H1 (cell line): ENCODE measurements at regions not wholly inside any gene's neighbourhood (a gene's known extent, or its start where the extent isn't known, plus 50 kb on each side); places are given as distances from the start of the nearest gene placed in this dataset.

Experiments used
- CTCF ChIA-PET: fragments of 300-600 bp; sonication (Branson Sonifier 250); formaldehyde crosslinking; loops from one replicate; lab custom pipeline; 2021; ENCODE audit not compliant: partially characterized antibody; lab: Charles Lee
- POLR2A ChIA-PET: fragments of 300-600 bp; sonication (Branson Sonifier 250); formaldehyde crosslinking; loops from one replicate; lab custom pipeline; 2021; ENCODE audit warnings: inconsistent platforms; ENCODE audit not compliant: partially characterized antibody; lab: Charles Lee
- DNase-seq, 2 experiments: peaks; one replicate each; pipeline versions ENCODE4 v3.0.0 to v3.0.0-alpha.2; 2010 to 2022; ENCODE audit warnings: low spot score in 2 of 2, low read depth in 1 of 2, mixed read lengths in 1 of 2
- FAIRE-seq: peaks from 2 replicates; lab custom pipeline; 2011; peaks lifted over from hg19 to GRCh38; lab: Jason Lieb, UNC
- H2AFZ ChIP-seq: 2 replicates; pipeline ENCODE4 v1.8.1; 2012; ENCODE audit warnings: low read length, inconsistent platforms
- H2AK5ac ChIP-seq: 2 replicates; pipeline ENCODE4 v1.6.1; 2013; ENCODE audit warnings: low read depth, low read length
- H2BK120ac ChIP-seq: replicated peaks from 2 replicates; pipeline ENCODE3; 2013; ENCODE audit warnings: low read depth, low read length, inconsistent platforms
- H2BK12ac ChIP-seq: 2 replicates; pipeline ENCODE4 v1.6.1; 2013; ENCODE audit warnings: low read depth, low read length
- H2BK15ac ChIP-seq: 2 replicates; pipeline ENCODE4 v1.6.1; 2013; ENCODE audit warnings: low read length
- H2BK20ac ChIP-seq: 2 replicates; pipeline ENCODE4 v1.6.1; 2013; ENCODE audit warnings: low read length
- H2BK5ac ChIP-seq: 2 replicates; pipeline ENCODE4 v1.6.1; 2013; ENCODE audit warnings: low read depth, low read length
- H3K14ac ChIP-seq: 2 replicates; pipeline ENCODE4 v1.6.1; 2013; ENCODE audit warnings: inconsistent platforms; ENCODE audit not compliant: insufficient read length
- H3K18ac ChIP-seq: 2 replicates; pipeline ENCODE4 v1.6.1; 2013; ENCODE audit warnings: low read length; ENCODE audit errors: extremely low read depth
- H3K23ac ChIP-seq: 2 replicates; pipeline ENCODE4 v1.6.1; 2013; ENCODE audit warnings: inconsistent platforms; ENCODE audit not compliant: insufficient read length
- H3K23me2 ChIP-seq: 2 replicates; pipeline ENCODE4 v1.6.1; 2013; ENCODE audit warnings: low read depth, low read length
- H3K27ac ChIP-seq: 2 replicates; pipeline ENCODE4 v1.6.1; 2011; ENCODE audit warnings: low read depth, low read length, inconsistent platforms
- H3K27me3 ChIP-seq, 4 experiments: replicated peaks in 1 of 4; 1 replicate in 1 of 4; 2 replicates in 3 of 4; pipeline versions ENCODE4 v1.6.1 to v1.8.1; 2011 to 2013; ENCODE audit warnings: low read length in 3 of 4, mild to moderate bottlenecking in 3 of 4, inconsistent platforms in 2 of 4, mixed read lengths in 2 of 4, moderate library complexity in 1 of 4; ENCODE audit not compliant: control insufficient read depth in 3 of 4, insufficient read depth in 3 of 4; ENCODE audit errors: extremely low read depth in 1 of 4
- H3K36me3 ChIP-seq, 4 experiments: 2 replicates each; pipeline versions ENCODE4 v1.6.1 to v1.8.1; 2011 to 2013; ENCODE audit warnings: mild to moderate bottlenecking in 4 of 4, low read length in 3 of 4, moderate library complexity in 2 of 4, control low read depth in 1 of 4, inconsistent platforms in 1 of 4; ENCODE audit not compliant: insufficient read depth in 4 of 4, control insufficient read depth in 2 of 4
- H3K4ac ChIP-seq: replicated peaks from 2 replicates; pipeline ENCODE3; 2013; ENCODE audit warnings: low read length, low read depth, mixed read lengths, inconsistent platforms; ENCODE audit not compliant: insufficient read length
- H3K4me1 ChIP-seq, 4 experiments: replicated peaks in 1 of 4; 1 replicate in 1 of 4; 2 replicates in 3 of 4; pipeline versions ENCODE4 v1.6.1 to v1.8.1; 2011 to 2013; ENCODE audit warnings: low read length in 3 of 4, inconsistent platforms in 2 of 4, mixed read lengths in 1 of 4; ENCODE audit not compliant: insufficient read depth in 4 of 4, control insufficient read depth in 3 of 4
- H3K4me2 ChIP-seq, 2 experiments: 2 replicates each; pipeline versions ENCODE4 v1.6.1 to v1.8.1; 2011 to 2013; ENCODE audit warnings: low read depth in 2 of 2, low read length in 2 of 2, control low read depth in 1 of 2, inconsistent platforms in 1 of 2, mild to moderate bottlenecking in 1 of 2; ENCODE audit not compliant: insufficient read depth in 1 of 2
- H3K4me3 ChIP-seq, 4 experiments: fragments of 200-600, 300-600 bp in 1 of 4; sonication (generic), shearing (Covaris generic), sonication (Bioruptor Twin) in 1 of 4; 2 replicates each; pipeline versions ENCODE4 v1.5.1 to v1.8.1; 2011 to 2016; ENCODE audit warnings: low read length in 4 of 4, low read depth in 3 of 4, control low read depth in 2 of 4, inconsistent platforms in 2 of 4, mild to moderate bottlenecking in 2 of 4, mixed read lengths in 1 of 4, moderate library complexity in 1 of 4; ENCODE audit not compliant: insufficient read depth in 2 of 4; ENCODE audit errors: extremely low read depth in 1 of 4
- H3K56ac ChIP-seq: replicated peaks from 2 replicates; pipeline ENCODE3; 2013; ENCODE audit warnings: low read depth, mild to moderate bottlenecking, mixed read lengths, low read length, inconsistent platforms; ENCODE audit not compliant: insufficient read length
- H3K79me1 ChIP-seq: 2 replicates; pipeline ENCODE4 v1.6.1; 2013; ENCODE audit warnings: low read depth, low read length, control low read depth
- H3K79me2 ChIP-seq, 2 experiments: 2 replicates each; pipeline versions ENCODE4 v1.6.1 to v1.8.1; 2012 to 2013; ENCODE audit warnings: low read length in 2 of 2, mild to moderate bottlenecking in 2 of 2, inconsistent platforms in 1 of 2; ENCODE audit not compliant: insufficient read depth in 2 of 2, control insufficient read depth in 1 of 2
- H3K9ac ChIP-seq, 4 experiments: replicated peaks in 1 of 4; 1 replicate in 1 of 4; 2 replicates in 3 of 4; pipeline versions ENCODE4 v1.6.1 to v1.8.1; 2011 to 2013; ENCODE audit warnings: low read depth in 3 of 4, low read length in 3 of 4, control low read depth in 2 of 4, mild to moderate bottlenecking in 2 of 4, moderate library complexity in 2 of 4, inconsistent platforms in 1 of 4; ENCODE audit errors: extremely low read depth in 1 of 4
- H3K9me3 ChIP-seq, 2 experiments: 2 replicates each; pipeline versions ENCODE4 v1.6.1 to v1.8.1; 2012 to 2013; ENCODE audit warnings: mild to moderate bottlenecking in 2 of 2, moderate library complexity in 2 of 2, control low read depth in 1 of 2, inconsistent platforms in 1 of 2, low read depth in 1 of 2, low read length in 1 of 2, mixed read lengths in 1 of 2; ENCODE audit not compliant: insufficient read depth in 2 of 2
- H4K20me1 ChIP-seq, 2 experiments: replicated peaks in 1 of 2; 2 replicates each; pipeline versions ENCODE3 to v1.8.1; 2011 to 2013; ENCODE audit warnings: inconsistent platforms in 2 of 2, low read length in 2 of 2, mild to moderate bottlenecking in 1 of 2; ENCODE audit not compliant: insufficient read depth in 2 of 2, control insufficient read depth in 1 of 2
- H4K5ac ChIP-seq: 2 replicates; pipeline ENCODE4 v1.6.1; 2013; ENCODE audit warnings: low read length, low read depth, mixed read lengths, inconsistent platforms; ENCODE audit not compliant: insufficient read length
- H4K8ac ChIP-seq: 2 replicates; pipeline ENCODE4 v1.8.0; 2013; ENCODE audit warnings: mild to moderate bottlenecking, moderate library complexity, low read length, inconsistent platforms; ENCODE audit not compliant: insufficient read depth; ENCODE audit errors: extremely low read depth
- H4K91ac ChIP-seq: replicated peaks from 2 replicates; pipeline ENCODE3; 2013; ENCODE audit warnings: low read length, mixed read lengths, inconsistent platforms; ENCODE audit not compliant: insufficient read length
- ATF2 ChIP-seq: IDR thresholded peaks from 2 replicates; pipeline ENCODE4 v1.6.1; 2012; ENCODE audit warnings: low read length, inconsistent platforms
- HDAC6 ChIP-seq: IDR thresholded peaks from one replicate; pipeline ENCODE4 v1.7.1; 2012; ENCODE audit warnings: low read depth, mild to moderate bottlenecking, inconsistent platforms, low read length, moderate library complexity
- SP4 ChIP-seq: IDR thresholded peaks from 2 replicates; pipeline ENCODE4 v1.6.1; 2012; ENCODE audit warnings: low read length, inconsistent platforms
- TAF1 ChIP-seq: IDR thresholded peaks from 2 replicates; pipeline ENCODE4 v1.6.1; 2011; ENCODE audit warnings: mild to moderate bottlenecking, low read depth, low read length
- WGBS, 2 experiments: shearing (Covaris generic) in 1 of 2; methylation state at CpG; one replicate each; pipeline versions ENCODE4 v1.1.6 to v1.1.7; 2013 to 2015; ENCODE audit warnings: low lambda C conversion rate in 2 of 2, mixed read lengths in 2 of 2, inconsistent platforms in 1 of 2, low coverage in 1 of 2, missing lambda C conversion rate in 1 of 2; ENCODE audit not compliant: insufficient replicate concordance in 2 of 2, insufficient coverage in 1 of 2, insufficient read length in 1 of 2; ENCODE audit errors: extremely low coverage in 1 of 2, missing lambda C conversion rate in 1 of 2; 5-methylcytosine and 5-hydroxymethylcytosine counted together

- Histone ChIP-seq H2BK120ac (no peak overlapping the region), H2AFZ (no peak overlapping the region), H3K14ac (no peak overlapping the region), H3K79me2 (no peaks in the 10 kb centered on the region), H3K23ac (no peak overlapping the region), H3K27me3 (no peaks in the 10 kb centered on the region), H3K4me3 (no peak overlapping the region), H4K5ac (no peak overlapping the region), H3K79me1 (no peaks in the 10 kb centered on the region), H3K4me2 (no peak overlapping the region), H4K91ac (no peak overlapping the region), H3K27ac (no peak overlapping the region), H3K9ac (no peak overlapping the region), H3K4ac (no peak overlapping the region), H3K4me1 (no peaks in the 10 kb centered on the region), H3K9me3 (peaks cover 0 to 7% of the 10 kb centered on the region in 2 experiments; a peak in 2 of 4 replicates), H3K36me3 (no peaks in the 10 kb centered on the region; a peak in 1 of 8 replicates), H2BK5ac (no peak overlapping the region), H2AK5ac (no peak overlapping the region), H2BK15ac (no peak overlapping the region), H4K20me1 (no peaks in the 10 kb centered on the region), H2BK12ac (no peak overlapping the region), H3K56ac (no peak overlapping the region), H4K8ac (no peak overlapping the region), H3K18ac (no peak overlapping the region), H2BK20ac (no peak overlapping the region), H3K23me2 (no peaks in the 10 kb centered on the region)
- DNase-seq (no peak), FAIRE-seq (no peak)
- CTCF ChIA-PET: no interaction called here
- POLR2A ChIA-PET: no interaction called here
- WGBS, 2 experiments: 100% methylated on average over 1 of the region's 1 CpG; no CpG with 5 or more reads in 1 of the 2 experiments
- TF ChIP-seq SP4: no peak
- no peak for TF ChIP-seq ATF2
- TF ChIP-seq TAF1: no peak
- no peak for TF ChIP-seq HDAC6
Measured at GRCh38 chr1:105934806-105935205, 1121.7 kb upstream of the PRMT6 start.
